Transverse colon (tissue), 4 donors: ENCODE measurements at regions not wholly inside any gene's neighbourhood (a gene's known extent, or its start where the extent isn't known, plus 50 kb on each side); places are given as distances from the start of the nearest gene placed in this dataset.

Experiments used
- CTCF ChIP-seq, 5 experiments: fragments of 200-600 bp in 3 of 5; fragments of 450-650 bp in 2 of 5; sonication (generic) in 3 of 5; IDR thresholded peaks; 1 replicate in 2 of 5; 2 replicates in 3 of 5; pipeline ENCODE4 v1.5.1; 2016 to 2017; ENCODE audit warnings: antibody characterized with exemption in 5 of 5, inconsistent platforms in 3 of 5, mild to moderate bottlenecking in 2 of 5, moderate library complexity in 1 of 5
- POLR2AphosphoS5 ChIP-seq, 3 donors: sonication (generic); formaldehyde crosslinking; IDR thresholded peaks; one replicate each; pipeline ENCODE4 v1.6.1; 2016; ENCODE audit warnings: antibody characterized with exemption in 3 of 3

- no peak for TF ChIP-seq CTCF (IDR thresholded peaks at IDR 0.05)
- no peak for TF ChIP-seq POLR2AphosphoS5 (IDR thresholded peaks at IDR 0.05)
These were observed 134.2 kb upstream of the CARD18 start for GRCh38 chr11:105273660-105274280.
